ENCODE measurements at regions not wholly inside any gene's neighbourhood (a gene's known extent, or its start where the extent isn't known, plus 50 kb on each side); places are given as distances from the start of the nearest gene placed in this dataset.

- no peaks in the 10 kb centered on the region for H3K27me3 ChIP-seq (ENCODE audit: insufficient read depth, poor library complexity, severe bottlenecking)
- H3K27ac ChIP-seq (replicated peaks): no peak overlapping the region
- no peak overlapping the region for H3K4me3 ChIP-seq (replicated peaks; ENCODE audit: insufficient read depth, low read length)
- DNase-seq (ENCODE audit: low read depth in 1 of 2, low spot score in 1 of 2): no peak
- TF ChIP-seq, protein P1, sequence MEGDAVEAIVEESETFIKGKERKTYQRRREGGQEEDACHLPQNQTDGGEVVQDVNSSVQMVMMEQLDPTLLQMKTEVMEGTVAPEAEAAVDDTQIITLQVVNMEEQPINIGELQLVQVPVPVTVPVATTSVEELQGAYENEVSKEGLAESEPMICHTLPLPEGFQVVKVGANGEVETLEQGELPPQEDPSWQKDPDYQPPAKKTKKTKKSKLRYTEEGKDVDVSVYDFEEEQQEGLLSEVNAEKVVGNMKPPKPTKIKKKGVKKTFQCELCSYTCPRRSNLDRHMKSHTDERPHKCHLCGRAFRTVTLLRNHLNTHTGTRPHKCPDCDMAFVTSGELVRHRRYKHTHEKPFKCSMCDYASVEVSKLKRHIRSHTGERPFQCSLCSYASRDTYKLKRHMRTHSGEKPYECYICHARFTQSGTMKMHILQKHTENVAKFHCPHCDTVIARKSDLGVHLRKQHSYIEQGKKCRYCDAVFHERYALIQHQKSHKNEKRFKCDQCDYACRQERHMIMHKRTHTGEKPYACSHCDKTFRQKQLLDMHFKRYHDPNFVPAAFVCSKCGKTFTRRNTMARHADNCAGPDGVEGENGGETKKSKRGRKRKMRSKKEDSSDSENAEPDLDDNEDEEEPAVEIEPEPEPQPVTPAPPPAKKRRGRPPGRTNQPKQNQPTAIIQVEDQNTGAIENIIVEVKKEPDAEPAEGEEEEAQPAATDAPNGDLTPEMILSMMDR (IDR thresholded peaks at IDR 0.05; ENCODE audit: insufficient read depth, low read length): no peak
- TF ChIP-seq GABPA (IDR thresholded peaks at IDR 0.05; ENCODE audit: low read depth) (no peak), SPI1 (IDR thresholded peaks at IDR 0.05; ENCODE audit: borderline replicate concordance, low read depth) (no peak)
Observed at GRCh38 chr7:27299861-27300260, 57.3 kb downstream of the EVX1 start.

DNA sequence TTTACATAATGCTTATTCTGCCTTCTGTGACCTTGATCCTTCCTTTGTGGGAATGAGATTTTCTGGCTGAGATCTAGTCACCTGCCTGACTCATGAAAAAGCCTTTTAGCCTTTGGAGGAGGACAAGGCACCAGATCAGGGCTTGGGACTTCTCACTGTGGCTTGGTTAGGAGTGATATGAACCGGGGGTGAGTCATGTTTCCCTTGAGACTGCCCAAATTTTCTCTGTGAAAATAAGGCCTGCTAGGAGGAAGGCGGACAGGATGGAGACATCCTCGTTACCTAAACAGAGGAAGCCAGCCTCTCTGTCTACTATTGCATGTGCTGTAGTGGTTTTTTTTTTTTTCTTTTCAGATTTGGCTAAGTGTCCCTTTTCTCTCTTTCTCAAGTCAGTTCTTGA is 57.8 kb downstream of the EVX1 start:
- Histone ChIP-seq H3K4me3 (replicated peaks; ENCODE audit: insufficient read depth, low read length) (no peak overlapping the region), H3K27ac (replicated peaks) (no peak overlapping the region), H3K27me3 (ENCODE audit: insufficient read depth, poor library complexity, severe bottlenecking) (no peaks in the 10 kb centered on the region)
- peak; percentile 36 to 43 for DNase-seq (ENCODE audit: low read depth in 1 of 2, low spot score in 1 of 2)
- TF ChIP-seq, protein P1 (IDR thresholded peaks at IDR 0.05; ENCODE audit: insufficient read depth, low read length): no peak
- TF ChIP-seq GABPA (IDR thresholded peaks at IDR 0.05; ENCODE audit: low read depth): no peak
- no peak for TF ChIP-seq REST (IDR thresholded peaks at IDR 0.05; ENCODE audit: insufficient replicate concordance, low read depth)
- no peak for TF ChIP-seq POLR2AphosphoS5 (IDR thresholded peaks at IDR 0.05; ENCODE audit: low read depth)
- TF ChIP-seq SPI1 (IDR thresholded peaks at IDR 0.05; ENCODE audit: borderline replicate concordance, low read depth): no peak

DNA sequence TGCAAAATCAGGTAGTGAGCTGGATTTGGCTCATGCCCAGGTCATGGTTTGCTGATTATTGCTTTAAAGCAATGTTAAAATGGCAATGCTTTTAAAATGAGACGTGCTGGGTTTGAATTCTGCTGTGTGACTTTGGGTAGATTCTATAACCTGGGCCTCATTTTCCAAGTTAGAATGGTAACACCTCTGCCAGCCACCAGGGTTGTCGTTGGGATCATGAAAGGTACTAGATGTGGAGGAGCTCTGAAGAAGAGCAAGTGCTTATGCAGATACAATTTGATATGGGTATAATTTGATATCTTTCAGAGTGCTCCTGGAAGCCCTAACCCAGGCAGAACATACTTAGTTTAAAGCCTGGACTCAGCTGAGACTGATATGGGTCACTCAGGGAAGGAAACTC is 60.0 kb downstream of the EVX1 start:
- TF ChIP-seq REST (IDR thresholded peaks at IDR 0.05; ENCODE audit: insufficient replicate concordance, low read depth) (no peak), POLR2AphosphoS5 (IDR thresholded peaks at IDR 0.05; ENCODE audit: low read depth) (no peak), GABPA (IDR thresholded peaks at IDR 0.05; ENCODE audit: low read depth) (no peak), SPI1 (IDR thresholded peaks at IDR 0.05; ENCODE audit: borderline replicate concordance, low read depth) (no peak)
- TF ChIP-seq, protein P1 (IDR thresholded peaks at IDR 0.05; ENCODE audit: insufficient read depth, low read length): no peak
- Histone ChIP-seq H3K27ac (replicated peaks) (no peak overlapping the region), H3K4me3 (replicated peaks; ENCODE audit: insufficient read depth, low read length) (no peak overlapping the region), H3K27me3 (ENCODE audit: insufficient read depth, poor library complexity, severe bottlenecking) (no peaks in the 10 kb centered on the region)
- no peak for DNase-seq (ENCODE audit: low read depth in 1 of 2, low spot score in 1 of 2)

GRCh38 chr7:27303026-27303425 is 60.4 kb downstream of the EVX1 start:
- H3K4me3 ChIP-seq (replicated peaks; ENCODE audit: insufficient read depth, low read length): no peak overlapping the region
- DNase-seq (ENCODE audit: low read depth in 1 of 2, low spot score in 1 of 2): no peak
- H3K27me3 ChIP-seq (ENCODE audit: insufficient read depth, poor library complexity, severe bottlenecking): no peaks in the 10 kb centered on the region
- H3K27ac ChIP-seq (replicated peaks): no peak overlapping the region
- no peak for TF ChIP-seq SPI1 (IDR thresholded peaks at IDR 0.05; ENCODE audit: borderline replicate concordance, low read depth)
- TF ChIP-seq GABPA (IDR thresholded peaks at IDR 0.05; ENCODE audit: low read depth): no peak
- no peak for TF ChIP-seq REST (IDR thresholded peaks at IDR 0.05; ENCODE audit: insufficient replicate concordance, low read depth)
- no peak for TF ChIP-seq POLR2AphosphoS5 (IDR thresholded peaks at IDR 0.05; ENCODE audit: low read depth)
- TF ChIP-seq, protein P1 (IDR thresholded peaks at IDR 0.05; ENCODE audit: insufficient read depth, low read length): no peak

Measured in HL-60 (cell line).